T-helper 1 cell treated with Interleukin-12 subunit alpha and Interleukin-12 subunit beta and Interleukin-4 antibody, amounts not matched to agents 30 μg/mL and 1 μg/mL, for 36 hours (primary cell): ENCODE measurements at regions not wholly inside any gene's neighbourhood (a gene's known extent, or its start where the extent isn't known, plus 50 kb on each side); places are given as distances from the start of the nearest gene placed in this dataset.

Source experiments
- H3K27ac Mint-ChIP-seq: one replicate; pipeline ENCODE4 v1.8.0; 2021; ENCODE audit warnings: mild to moderate bottlenecking, mixed read lengths
- H3K27me3 Mint-ChIP-seq: one replicate; pipeline ENCODE4 v1.8.0; 2021; ENCODE audit warnings: low read depth, mixed read lengths
- H3K36me3 Mint-ChIP-seq: one replicate; pipeline ENCODE4 v1.8.0; 2021; ENCODE audit warnings: low read depth, mixed read lengths
- H3K4me1 Mint-ChIP-seq: one replicate; pipeline ENCODE4 v1.8.0; 2021; ENCODE audit warnings: low read depth, mixed read lengths
- H3K4me3 Mint-ChIP-seq: one replicate; pipeline ENCODE4 v1.8.0; 2021; ENCODE audit warnings: mild to moderate bottlenecking, moderate library complexity, mixed read lengths
- H3K9me3 Mint-ChIP-seq: one replicate; pipeline ENCODE4 v1.8.0; 2021; ENCODE audit warnings: mixed read lengths

DNA sequence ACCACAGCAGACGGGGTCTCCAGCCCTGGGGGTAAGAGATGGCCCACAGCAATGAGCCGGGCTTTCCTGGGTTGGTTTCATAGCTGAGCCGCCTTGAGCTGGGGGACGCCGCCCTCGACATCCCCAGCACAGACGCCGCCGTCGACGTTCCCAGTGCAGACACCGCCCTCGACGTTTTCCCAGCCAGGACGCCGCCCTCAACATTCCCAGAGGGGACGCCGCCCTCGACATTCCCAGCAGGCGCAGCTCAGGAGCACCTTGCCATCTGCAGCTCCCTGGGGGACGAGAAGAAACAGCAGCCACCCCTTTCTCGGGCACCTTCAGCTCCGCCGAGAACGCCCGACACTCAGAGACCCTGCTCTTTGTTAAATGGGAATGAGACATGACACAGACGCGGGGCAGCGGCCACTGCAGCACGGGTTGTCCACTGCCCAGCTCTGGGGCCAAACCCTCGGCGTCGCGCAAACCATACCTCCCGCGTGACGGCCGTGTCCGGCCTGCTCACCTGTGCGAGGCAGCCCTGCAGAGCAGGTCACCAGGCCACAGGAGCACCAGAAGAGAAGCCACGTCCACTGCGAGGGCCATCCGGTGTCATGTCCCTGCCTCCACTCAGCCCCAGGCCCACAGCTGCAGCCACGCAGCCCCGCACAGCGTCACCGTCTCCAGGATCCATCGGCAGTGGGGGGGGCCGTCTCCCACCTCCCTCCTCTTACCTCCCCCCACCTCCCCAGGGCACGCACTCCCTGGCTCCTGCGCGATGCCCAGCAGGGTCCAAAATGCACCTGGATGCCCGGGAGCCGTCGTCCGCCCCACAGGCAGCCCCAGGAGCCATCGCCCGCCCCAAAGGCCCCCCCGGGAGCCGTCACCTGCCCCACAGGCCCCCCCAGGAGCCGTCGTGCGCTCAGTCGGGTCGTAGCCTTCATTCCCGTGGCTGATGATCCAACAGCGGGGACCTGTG is 77.4 kb upstream of the GALNT9 start:
- no peaks in the 10 kb centered on the region for H3K4me1 Mint-ChIP-seq

DNA sequence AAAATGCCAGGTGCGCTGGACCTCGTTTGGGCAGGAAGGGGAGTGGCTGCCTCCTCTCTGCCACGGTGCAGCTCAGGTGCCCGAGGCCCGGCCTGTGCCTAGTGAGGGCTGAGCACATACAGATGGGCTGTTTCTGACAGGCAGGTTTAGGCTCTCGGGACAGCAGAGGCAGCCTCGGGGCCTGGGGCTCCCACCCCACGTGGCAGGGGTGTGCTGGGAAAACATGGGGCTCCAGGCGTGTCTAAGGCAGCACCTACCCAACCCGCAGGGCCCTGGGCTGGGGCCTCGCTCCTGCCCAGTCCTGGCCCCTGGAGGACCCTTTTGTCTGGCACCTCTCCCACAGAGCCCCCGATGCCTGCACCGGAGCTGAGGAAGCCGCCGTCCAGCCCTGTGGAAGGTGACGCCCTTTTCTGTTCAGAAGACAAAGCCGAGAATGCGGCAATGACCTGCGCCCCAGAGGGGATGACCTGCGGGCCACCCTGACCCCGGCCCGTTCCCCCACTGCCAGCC is 76.4 kb upstream of the GALNT9 start:
- no peaks in the 10 kb centered on the region for H3K9me3 Mint-ChIP-seq
- no peaks in the 10 kb centered on the region for H3K4me1 Mint-ChIP-seq
- H3K4me3 Mint-ChIP-seq: no peak overlapping the region
- H3K27ac Mint-ChIP-seq: no peak overlapping the region
- no peaks in the 10 kb centered on the region for H3K36me3 Mint-ChIP-seq
- peaks cover 4% of the 10 kb centered on the region for H3K27me3 Mint-ChIP-seq

More for the DNA sequence above, 77.4 kb upstream of the GALNT9 start:
- no peaks in the 10 kb centered on the region for H3K27me3 Mint-ChIP-seq
- H3K27ac Mint-ChIP-seq: no peak overlapping the region
- H3K36me3 Mint-ChIP-seq: no peaks in the 10 kb centered on the region
- no peak overlapping the region for H3K4me3 Mint-ChIP-seq
- no peaks in the 10 kb centered on the region for H3K9me3 Mint-ChIP-seq

DNA sequence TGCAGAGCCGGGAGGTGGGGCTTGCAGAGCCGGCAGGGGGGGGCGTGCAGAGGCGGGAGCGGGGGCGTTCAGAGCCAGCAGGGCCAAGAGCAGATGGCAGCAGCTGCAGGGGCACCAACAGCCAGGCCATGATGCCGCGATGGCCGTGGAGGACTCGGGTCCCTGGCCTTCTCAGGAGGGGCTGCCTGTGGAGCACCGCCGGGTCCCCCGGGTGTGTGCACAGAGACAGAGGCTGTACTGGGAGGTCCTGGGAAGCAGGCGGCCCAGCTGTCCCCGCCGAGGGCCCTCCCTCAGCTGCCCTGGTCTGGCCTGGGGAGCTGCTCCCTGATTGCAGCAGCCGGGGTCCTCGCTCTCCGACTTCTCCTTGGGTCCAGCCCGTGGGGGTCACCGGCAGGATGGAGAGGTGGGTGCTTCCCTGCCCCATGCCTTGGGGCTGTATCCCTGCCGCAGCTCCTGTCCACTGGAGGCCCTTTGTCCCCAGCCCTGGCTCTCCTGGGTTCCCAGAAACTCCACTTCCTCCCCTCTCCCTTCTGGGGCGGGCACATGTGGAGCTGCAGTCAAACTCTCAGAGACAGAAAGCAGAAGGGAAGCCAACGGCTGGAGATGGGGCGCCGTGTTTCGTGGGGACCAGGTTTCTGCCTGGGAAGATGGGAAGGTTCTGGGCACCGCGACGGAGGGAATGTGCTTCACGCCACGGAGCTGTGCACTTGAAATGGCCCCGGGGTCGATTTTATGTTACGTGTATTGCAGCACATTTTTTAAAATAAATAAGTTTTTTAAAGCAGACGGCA is 75.8 kb upstream of the GALNT9 start:
- Mint-ChIP-seq H3K27me3 (peaks cover 5% of the 10 kb centered on the region), H3K4me1 (no peaks in the 10 kb centered on the region), H3K36me3 (no peaks in the 10 kb centered on the region), H3K27ac (no peak overlapping the region), H3K4me3 (no peak overlapping the region), H3K9me3 (no peaks in the 10 kb centered on the region)

DNA sequence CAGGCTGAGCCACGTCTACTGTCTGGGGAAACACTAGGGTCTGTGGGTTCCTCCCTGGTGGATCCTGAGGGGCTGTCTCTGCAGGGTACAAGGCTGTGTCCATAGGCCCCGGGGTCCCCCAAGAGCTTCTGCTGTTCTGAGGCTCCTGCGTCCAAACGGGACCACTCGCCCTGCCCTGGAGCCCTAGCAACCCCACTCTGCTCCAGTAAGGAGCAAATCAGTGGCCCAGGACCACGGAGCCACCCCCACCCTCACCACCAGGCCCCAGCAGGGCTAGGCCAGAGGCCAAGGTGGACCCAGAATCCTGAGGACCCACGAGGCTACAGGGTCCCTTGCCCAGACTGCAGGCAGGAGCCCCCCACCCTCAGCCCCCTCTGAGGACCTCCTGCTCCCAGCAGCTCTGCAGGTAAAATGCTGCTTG is 75.1 kb upstream of the GALNT9 start:
- H3K4me3 Mint-ChIP-seq: no peak overlapping the region
- H3K36me3 Mint-ChIP-seq: no peaks in the 10 kb centered on the region
- no peaks in the 10 kb centered on the region for H3K4me1 Mint-ChIP-seq
- H3K27ac Mint-ChIP-seq: no peak overlapping the region
- peaks cover 5% of the 10 kb centered on the region for H3K27me3 Mint-ChIP-seq
- no peaks in the 10 kb centered on the region for H3K9me3 Mint-ChIP-seq

DNA sequence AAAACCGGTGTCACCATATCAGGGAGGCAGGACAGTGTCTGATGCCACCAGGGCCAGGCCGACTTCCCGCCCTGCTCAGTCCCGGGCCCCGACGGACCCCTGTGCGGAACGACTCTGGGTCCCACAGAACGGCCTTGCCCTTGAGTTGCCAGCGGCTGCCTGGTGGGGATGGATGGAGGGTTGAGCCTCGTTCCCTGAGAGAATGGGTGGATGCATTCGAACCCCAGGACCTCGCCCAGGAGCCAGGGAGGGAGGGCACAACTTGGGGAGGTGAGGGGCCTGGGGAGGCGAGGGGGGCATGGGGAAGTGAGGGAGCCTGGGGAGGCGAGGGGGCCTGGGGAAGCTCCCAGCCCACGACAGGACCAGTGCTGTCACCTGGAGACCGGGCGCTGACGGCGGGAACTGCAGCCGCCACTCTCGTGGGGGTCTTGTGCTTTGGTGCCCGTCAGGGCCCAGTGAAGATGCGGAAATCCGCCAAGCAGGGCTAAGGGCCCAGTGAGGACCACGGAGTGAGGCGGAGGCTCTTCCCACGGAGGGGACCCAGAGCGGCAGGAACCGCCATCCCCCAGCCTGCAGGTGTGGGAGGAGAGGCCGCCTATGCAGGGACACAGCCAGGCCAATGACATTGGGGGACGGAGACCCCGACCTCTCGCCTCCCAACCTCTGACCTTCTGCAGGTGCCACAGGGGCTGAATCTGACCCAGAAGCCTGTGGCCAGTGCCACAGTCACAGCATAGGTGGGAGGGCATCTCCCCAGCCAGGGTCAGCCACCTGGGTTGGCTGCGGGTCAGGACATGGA is 74.4 kb upstream of the GALNT9 start:
- Mint-ChIP-seq H3K27ac (no peak overlapping the region), H3K27me3 (peaks cover 5% of the 10 kb centered on the region), H3K4me3 (no peak overlapping the region), H3K9me3 (no peaks in the 10 kb centered on the region), H3K36me3 (no peaks in the 10 kb centered on the region), H3K4me1 (no peaks in the 10 kb centered on the region)

DNA sequence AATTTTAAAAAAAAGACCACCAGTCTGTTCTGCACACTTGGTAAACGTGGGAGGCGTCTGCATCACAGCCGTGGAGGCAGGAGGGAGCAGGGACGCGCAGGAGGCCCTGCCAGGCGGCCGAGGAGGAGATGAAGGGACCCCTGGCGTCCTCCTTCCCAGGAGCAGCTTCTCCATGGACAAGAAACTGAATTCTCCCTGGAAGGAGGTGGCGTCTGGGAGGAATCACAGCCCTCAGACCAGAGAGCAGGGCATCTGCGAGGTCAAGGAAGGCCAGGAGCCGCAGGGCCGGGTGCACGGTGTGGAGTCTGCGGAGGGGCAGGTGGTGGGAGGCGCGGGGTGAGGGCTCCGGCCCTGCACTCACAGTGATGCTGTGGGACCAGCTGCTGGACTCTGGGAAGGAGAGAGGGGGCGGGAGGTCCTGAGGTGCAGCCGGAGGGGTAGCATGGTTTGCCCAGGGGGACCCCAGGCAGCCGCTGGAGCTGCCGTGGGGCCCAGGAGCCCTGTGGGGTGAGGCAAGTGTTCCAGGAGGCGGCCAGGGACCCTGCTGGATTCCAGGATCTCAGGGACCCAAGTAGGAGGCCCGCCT is 73.5 kb upstream of the GALNT9 start:
- Mint-ChIP-seq H3K4me1 (no peaks in the 10 kb centered on the region), H3K9me3 (no peaks in the 10 kb centered on the region), H3K36me3 (no peaks in the 10 kb centered on the region), H3K4me3 (no peak overlapping the region), H3K27me3 (peaks cover 5% of the 10 kb centered on the region), H3K27ac (no peak overlapping the region)

DNA sequence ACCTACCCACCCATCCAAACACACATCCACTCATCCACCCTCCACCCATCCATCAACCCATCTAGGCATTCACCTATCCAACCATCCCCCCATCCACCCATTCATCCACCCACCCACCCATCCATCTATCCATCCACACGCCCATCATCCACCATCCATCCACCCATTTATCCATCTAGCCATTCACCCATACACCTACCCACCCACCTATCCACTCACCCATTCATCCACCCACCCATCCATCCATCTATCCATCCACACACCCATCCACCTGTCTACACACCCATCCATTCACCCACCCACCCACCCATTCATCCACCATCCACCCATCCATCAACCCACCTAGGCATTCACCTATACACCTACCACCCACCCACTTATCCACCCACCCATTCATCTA is 72.6 kb upstream of the GALNT9 start:
- Mint-ChIP-seq H3K27me3 (peaks cover 5% of the 10 kb centered on the region), H3K4me3 (no peak overlapping the region), H3K36me3 (no peaks in the 10 kb centered on the region), H3K9me3 (no peaks in the 10 kb centered on the region), H3K4me1 (no peaks in the 10 kb centered on the region), H3K27ac (no peak overlapping the region)

DNA sequence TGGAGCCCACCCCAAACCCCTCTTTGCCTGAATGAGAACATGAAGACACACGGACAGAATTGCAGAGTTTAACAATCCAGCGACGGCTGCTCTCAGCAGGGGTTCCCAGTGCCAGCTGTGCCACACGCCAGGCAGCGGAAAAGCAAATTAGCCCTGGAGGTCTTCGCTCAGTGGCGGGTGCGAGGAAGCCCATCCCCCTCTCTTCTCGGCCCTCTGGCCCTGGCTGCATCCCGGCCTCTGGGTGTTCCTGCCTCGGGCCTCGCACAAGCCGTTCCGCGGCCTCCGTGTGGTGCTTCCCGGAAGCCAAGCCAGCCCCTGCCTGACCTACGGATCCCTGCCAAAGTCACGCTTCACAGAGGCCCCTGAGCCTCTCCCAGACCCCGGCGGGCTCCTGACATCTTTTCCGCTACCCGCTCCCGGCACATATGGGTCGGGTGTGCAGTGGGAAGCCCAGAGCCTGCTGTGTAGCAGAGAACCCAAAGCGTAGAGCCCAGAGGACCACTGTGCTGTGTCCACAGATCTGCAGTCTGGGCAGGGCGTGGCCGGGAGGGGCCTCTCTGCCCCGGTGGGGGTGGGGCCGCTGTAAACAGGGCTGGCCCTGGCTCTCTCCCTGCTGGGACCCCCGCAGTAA is 70.7 kb upstream of the GALNT9 start:
- peaks cover 8% of the 10 kb centered on the region for H3K27me3 Mint-ChIP-seq
- H3K9me3 Mint-ChIP-seq: no peaks in the 10 kb centered on the region
- H3K4me3 Mint-ChIP-seq: no peak overlapping the region
- no peak overlapping the region for H3K27ac Mint-ChIP-seq
- H3K4me1 Mint-ChIP-seq: no peaks in the 10 kb centered on the region
- H3K36me3 Mint-ChIP-seq: no peaks in the 10 kb centered on the region

DNA sequence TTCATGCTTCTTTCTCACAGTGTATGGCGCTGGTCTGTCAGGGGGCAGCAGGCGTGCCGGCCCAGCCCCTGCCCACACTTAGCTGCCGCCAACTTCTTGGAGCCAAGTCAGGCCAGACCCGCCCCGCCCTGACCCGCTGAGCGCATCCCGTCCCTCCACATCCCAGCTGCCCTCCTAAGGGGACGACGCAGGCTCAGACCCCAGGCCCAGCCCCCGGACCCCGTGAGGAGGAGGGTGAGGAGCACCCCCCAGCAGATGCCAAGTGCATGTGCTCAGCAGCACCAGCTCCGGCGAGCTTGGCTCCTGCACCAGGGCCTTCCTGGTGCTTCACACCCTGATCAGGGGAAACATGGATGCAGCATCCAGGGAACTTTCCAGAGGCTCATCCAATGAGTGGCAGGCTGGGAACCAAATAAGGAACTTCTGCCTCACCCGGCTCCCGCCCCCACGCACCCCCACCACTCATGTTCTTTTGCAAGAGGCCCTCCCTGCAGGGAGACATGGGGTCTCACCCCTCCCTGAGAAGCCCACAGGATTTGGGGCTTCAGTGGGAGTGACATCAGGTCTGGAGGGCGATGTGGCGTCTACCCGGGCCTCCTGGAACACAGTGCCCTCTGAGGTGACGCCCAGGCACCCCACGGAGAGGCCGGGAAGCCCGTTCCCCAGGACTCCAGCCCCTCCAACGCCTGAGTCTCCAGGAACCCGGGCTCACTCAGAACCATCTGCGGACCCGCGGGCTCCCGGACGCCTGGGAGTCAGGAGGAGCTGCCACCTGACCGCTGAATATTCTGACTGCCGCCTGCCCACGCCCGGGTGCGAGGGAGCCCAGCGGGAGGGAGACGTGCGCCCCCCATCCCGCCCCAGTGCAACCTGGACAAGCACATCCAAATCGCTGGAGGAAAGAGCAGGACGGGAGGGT is 70.0 kb upstream of the GALNT9 start:
- no peaks in the 10 kb centered on the region for H3K4me1 Mint-ChIP-seq
- H3K27ac Mint-ChIP-seq: no peak overlapping the region
- H3K9me3 Mint-ChIP-seq: peaks cover 4% of the 10 kb centered on the region
- no peak overlapping the region for H3K4me3 Mint-ChIP-seq
- H3K36me3 Mint-ChIP-seq: no peaks in the 10 kb centered on the region
- H3K27me3 Mint-ChIP-seq: peaks cover 8% of the 10 kb centered on the region

DNA sequence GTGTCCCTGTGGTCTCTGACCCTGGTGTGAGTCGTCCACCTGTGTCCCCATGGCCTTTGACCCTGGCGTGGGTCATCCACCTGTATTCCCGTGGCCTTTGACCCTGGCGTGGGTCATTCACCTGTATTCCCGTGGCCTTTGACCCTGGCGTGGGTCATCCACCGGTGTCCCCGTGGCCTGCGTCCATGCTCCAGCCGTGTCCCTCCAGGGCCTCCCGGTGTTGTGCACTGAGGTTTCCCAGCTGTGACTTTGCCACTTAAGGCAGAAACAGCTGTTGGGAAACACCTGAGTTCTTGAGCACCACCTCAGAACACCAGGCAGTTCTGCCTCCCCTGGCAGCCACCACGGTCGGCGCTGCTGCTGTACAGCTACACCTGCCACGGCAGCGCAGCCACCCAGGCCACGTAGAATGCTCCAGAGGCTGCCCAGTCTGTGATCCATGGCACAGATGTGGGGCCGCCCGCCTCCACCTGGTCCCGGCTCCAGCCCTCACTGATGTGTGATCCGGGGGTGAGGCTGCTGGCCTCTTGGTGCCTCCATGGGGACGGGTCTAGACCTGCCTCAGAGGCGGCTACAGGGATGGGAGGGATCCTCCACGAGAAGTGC is 69.1 kb upstream of the GALNT9 start:
- Mint-ChIP-seq H3K27me3 (peaks cover 8% of the 10 kb centered on the region), H3K4me3 (no peak overlapping the region), H3K27ac (no peak overlapping the region), H3K36me3 (no peaks in the 10 kb centered on the region), H3K4me1 (no peaks in the 10 kb centered on the region), H3K9me3 (peaks cover 5% of the 10 kb centered on the region)

DNA sequence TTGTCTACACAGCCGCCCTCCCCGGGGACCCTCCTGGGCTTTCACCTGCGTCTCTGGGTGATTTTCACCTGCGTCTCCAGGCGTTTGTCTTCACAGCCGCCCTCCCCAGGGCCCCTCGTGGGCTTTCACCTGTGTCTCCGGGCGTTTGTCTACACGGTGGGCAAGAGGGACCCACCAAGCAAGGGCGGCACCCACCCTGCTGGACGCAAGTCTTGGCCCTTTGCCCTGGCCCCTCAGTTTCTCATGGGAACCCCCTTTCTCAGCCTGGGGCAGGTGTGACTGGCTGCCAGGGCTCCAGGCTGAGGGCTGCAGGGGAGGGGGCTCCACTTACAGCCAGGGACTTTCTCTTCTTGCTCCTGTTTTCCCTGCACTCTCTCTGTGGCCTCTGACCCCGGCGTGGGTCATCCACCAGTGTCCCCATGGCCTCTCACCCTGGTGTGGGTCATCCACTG is 68.6 kb upstream of the GALNT9 start:
- H3K27ac Mint-ChIP-seq: no peak overlapping the region
- peaks cover 8% of the 10 kb centered on the region for H3K27me3 Mint-ChIP-seq

DNA sequence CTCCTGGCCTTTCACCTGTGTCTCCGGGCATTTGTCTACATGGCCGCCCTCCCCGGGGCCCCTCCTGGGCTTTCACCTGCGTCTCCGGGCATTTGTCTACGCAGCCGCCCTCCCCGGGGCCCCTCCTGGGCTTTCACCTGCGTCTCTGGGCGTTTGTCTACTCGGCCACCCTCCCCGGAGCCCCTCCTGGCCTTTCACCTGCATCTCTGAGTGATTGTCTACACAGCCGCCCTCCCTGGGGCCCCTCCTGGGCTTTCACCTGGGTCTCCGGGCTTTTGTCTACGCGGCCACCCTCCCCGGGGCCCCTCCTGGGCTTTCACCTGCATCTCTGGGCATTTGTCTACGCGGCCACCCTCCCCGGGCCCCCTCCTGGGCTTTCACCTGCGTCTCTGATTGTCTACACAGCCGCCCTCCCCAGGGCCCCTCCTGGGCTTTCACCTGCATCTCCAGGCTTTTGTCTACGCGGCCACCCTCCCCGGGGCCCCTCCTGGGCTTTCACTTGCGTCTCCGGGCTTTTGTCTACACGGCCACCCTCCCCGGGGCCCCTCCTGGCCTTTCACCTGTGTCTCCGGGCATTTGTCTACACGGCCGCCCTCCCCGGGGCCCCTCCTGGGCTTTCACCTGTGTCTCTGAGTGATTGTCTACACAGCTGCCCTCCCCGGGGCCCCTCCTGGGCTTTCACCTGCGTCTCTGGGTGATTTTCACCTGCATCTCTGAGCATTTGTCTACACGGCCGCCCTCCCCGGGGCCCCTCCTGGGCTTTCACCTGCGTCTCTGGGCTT is 68.0 kb upstream of the GALNT9 start:
- H3K36me3 Mint-ChIP-seq: no peaks in the 10 kb centered on the region
- H3K9me3 Mint-ChIP-seq: peaks cover 5% of the 10 kb centered on the region
- no peak overlapping the region for H3K4me3 Mint-ChIP-seq
- H3K4me1 Mint-ChIP-seq: no peaks in the 10 kb centered on the region
- peaks cover 8% of the 10 kb centered on the region for H3K27me3 Mint-ChIP-seq
- no peak overlapping the region for H3K27ac Mint-ChIP-seq

More for the DNA sequence above, 68.6 kb upstream of the GALNT9 start:
- H3K4me1 Mint-ChIP-seq: no peaks in the 10 kb centered on the region
- H3K9me3 Mint-ChIP-seq: peaks cover 5% of the 10 kb centered on the region
- H3K4me3 Mint-ChIP-seq: no peak overlapping the region
- no peaks in the 10 kb centered on the region for H3K36me3 Mint-ChIP-seq
